ENCODE measurements at regions not wholly inside any gene's neighbourhood (a gene's known extent, or its start where the extent isn't known, plus 50 kb on each side); places are given as distances from the start of the nearest gene placed in this dataset.
A peak's percentile ranks its signal among the peaks of the same experiment; 100 is the strongest.

- peak; percentile 72 for DNase-seq (ENCODE audit: low spot score)
These were observed 114.9 kb upstream of the NFIB start for GRCh38 chr9:14428781-14429230.

DNA sequence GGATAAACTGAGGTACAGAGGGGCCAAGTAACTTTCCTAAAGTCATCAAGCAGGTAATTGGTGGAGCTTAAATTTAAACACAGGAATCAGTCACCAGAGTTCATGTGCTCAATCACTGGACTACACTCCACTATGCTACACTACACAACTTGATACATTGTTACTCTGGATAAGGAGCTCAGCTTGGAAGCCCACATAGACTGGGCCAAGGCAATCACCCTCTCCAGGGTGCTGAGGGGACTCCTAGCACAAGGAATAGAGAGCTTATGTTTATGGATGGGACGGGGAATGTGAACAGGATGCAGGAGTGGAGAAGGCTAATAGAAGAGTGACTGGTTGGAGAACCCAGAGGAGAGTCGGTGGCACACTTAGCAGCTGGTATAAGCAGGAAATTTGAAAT, 113.5 kb upstream of the NFIB start:
- no peak for DNase-seq (ENCODE audit: low spot score)

DNA sequence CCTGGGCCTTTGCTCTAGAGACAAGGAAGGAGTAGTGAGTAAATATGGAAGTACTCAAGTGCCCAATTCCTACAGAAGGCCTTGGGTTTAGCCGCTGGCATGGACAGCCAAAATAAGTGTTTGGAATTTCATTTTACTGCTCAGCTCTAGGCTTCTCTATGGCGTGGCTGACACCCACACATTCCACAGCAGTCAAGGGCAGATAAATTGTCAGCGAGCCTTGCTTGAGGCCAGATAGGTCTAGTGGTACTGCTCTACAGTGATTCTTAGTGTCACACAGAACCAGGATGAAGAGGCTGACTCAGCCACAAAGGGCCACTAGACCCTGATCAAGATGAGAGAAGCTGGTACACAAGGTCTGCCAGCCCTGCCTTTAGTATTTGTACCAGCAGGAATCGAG, 111.0 kb upstream of the NFIB start:
- DNase-seq (ENCODE audit: low spot score) = no peak

GRCh38 chr9:14424289-14424688, 110.3 kb upstream of the NFIB start:
- no peak for DNase-seq (ENCODE audit: low spot score)

DNA sequence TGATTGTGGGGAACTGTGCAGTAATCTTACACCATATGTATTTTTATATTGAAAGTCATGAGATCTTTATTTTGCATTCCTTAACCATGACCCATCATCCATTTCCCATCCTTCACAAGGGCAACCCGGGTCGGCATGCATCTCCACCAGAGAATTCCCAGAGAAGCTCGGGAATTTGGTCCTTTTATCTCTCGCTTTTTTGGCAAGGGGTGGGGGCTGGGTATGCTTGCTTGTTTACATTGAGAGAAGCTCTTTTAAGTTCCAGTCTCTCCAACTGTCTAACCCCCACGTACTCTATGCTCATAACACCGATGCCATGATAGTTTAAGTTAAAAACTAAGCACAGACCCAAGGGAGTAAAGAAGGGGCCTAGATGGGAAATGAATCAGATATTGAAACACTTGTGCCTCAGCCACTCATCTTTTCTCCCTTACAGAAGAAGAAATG, 109.9 kb upstream of the NFIB start:
- peak; percentile 59 for DNase-seq (ENCODE audit: low spot score)

- no peak for DNase-seq (ENCODE audit: low spot score)
These were observed 107.3 kb upstream of the NFIB start for GRCh38 chr9:14421291-14421690.

DNA sequence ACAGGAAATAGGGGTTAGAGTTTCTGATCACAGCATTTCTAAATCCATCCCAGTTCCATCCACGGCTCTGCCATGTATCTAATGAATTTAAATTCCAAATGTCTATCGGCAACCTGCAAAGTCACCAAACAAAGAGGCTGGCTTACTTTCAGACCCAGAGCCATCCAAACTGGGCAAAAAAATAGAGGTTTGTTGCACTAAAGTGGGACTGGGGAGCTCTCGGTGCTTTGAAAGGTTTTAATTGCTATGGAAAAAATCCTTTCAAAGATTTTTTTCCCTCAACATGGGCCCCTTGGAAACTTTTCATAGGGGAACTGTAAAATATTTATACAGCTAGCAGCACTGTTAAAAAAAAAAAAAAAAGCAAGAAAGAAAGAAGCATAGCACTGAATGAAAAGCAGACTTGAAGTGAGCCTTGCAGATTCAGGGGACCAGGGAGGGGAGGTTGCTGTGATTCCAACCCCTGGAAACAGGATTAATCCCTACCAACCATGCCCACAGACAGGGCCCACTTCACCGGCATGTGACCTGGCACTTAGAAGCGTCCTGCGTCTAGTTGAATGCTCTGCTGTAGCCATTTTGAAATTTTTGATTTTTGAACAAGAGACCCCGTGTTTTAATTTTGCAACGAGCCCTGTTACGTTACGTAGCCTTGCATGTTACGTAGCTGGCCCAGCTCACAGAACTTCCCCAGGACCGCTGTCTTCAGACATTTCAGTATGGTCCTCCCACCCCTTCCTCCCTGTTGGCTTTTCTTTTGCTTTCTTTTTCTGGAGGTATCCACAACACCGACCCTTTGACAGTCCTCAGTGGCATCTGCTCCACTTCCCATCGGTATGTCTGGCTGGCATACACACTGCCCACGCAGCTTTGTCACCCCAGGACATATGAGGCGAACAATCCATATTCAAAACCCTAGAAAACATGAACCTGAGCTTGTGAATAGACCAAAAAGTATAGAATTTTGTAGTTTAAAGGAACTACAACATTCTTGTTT, 105.3 kb upstream of the NFIB start:
- no peak for DNase-seq (ENCODE audit: low spot score)

DNA sequence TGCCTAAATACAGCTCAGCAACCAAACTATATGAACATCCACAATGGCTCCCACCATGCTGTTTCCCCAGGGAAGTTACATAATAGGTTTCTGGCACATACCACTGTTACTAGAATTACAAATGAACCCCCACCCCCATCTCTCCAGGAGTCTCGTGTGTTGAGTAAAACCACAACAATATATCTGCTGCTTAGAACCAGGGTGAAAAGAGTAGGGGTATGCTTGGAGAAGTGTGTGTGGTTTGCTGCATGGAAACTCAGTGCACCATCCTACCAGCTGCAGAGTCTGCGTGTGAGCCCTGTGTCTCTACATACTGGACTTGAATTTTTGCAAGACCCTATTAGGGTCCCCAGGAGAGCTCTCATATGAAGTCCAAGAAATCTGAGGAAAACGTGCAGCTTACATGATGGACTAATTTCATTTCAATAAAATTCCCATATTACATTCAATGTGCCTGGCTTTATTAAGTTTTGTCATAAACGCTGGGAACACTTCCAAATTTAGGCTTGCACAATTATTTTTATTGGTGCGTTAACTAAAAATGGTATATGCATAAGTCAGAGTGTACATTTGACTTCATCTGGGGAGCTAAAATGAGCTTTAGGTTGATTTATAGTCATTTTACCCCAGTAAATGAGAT, 104.5 kb upstream of the NFIB start:
- no peak for DNase-seq (ENCODE audit: low spot score)

GRCh38 chr9:14417237-14417636, 103.3 kb upstream of the NFIB start:
- DNase-seq (ENCODE audit: low spot score) = peak; percentile 27

- DNase-seq (ENCODE audit: low spot score) = peak; percentile 66
These were observed 102.0 kb upstream of the NFIB start for GRCh38 chr9:14415947-14416346.

DNA sequence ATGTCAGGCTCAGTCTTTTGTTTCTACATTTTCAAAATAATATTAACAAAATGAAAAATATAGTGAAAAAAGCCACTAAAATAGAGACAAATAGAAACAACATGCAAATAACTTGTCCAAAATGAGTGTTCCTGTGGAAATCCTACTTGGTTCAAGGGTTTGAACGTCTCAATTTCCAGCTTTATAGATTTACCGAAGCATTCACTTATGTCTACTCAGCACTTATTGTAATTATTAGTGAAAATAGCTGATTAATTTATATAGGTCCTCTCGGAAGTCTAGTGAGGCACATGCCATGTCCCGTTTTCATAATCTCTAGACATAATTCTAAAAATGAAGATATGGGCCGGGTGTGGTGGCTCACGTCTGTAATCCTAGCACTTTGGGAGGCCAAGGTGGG, 99.9 kb upstream of the NFIB start:
- DNase-seq (ENCODE audit: low spot score) = no peak

GRCh38 chr9:14412775-14413174, 98.8 kb upstream of the NFIB start:
- no peak for DNase-seq (ENCODE audit: low spot score)

- no peak for DNase-seq (ENCODE audit: low spot score)
These were observed 92.5 kb upstream of the NFIB start for GRCh38 chr9:14406463-14406862.

- DNase-seq (ENCODE audit: low spot score) = no peak
These were observed 91.3 kb upstream of the NFIB start for GRCh38 chr9:14405176-14405706.

DNA sequence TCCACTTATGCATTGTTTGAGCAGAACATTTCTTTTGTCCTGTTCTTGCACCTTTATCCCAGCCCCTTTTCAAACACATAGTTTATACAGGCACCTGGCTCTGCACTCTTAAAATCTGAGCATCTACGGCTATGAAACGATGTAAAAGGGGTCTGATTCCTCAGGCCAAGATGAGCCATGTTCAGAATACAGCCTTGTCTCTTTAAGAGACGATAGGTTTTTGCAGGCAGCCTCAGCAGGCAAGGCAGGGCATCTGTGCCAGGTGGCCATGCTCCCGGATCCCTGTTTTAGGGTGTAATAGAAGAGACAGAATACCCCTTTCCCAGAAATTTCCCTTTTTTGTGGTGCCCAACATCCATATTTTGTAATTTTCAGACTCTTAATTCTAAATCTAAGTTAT, 89.1 kb upstream of the NFIB start:
- no peak for DNase-seq (ENCODE audit: low spot score)

- DNase-seq (ENCODE audit: low spot score) = no peak
These were observed 88.6 kb upstream of the NFIB start for GRCh38 chr9:14402583-14402982.

DNA sequence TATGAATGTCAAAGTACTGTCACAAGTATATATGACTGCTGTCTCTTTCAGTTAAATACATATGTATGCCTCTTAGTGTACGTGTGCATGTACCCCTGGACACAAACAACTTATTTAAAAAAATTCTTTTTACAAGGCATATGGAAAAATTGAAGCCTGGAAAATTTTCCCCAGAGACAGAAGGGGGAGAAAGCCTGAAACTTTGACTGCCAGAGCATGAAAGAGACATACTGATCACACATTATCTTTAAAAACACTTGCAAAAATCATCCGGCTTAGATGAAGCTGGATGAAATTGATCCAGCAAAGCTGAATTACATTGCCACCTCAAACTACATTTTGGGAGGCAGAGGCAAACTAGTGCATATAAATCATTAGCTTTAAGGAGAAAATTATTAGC, 88.0 kb upstream of the NFIB start:
- DNase-seq (ENCODE audit: low spot score) = no peak

DNA sequence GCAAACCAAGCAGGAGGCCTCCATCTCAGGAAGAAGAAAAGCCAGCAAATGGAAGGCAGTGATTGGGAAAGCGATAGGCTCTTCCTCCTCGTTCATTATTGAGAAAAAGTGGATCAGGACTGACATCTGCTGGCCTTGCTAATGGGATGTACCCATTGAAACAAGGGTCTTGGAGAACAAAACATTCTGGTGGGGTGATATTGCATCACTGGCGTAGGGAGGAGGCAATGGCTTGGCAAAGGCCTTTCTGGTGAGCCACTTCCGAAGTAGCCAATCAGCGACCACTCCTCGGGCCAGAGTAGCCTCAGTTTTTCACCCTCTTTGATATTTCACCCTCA, 86.7 kb upstream of the NFIB start:
- peak; percentile 74 for DNase-seq (ENCODE audit: low spot score)

DNA sequence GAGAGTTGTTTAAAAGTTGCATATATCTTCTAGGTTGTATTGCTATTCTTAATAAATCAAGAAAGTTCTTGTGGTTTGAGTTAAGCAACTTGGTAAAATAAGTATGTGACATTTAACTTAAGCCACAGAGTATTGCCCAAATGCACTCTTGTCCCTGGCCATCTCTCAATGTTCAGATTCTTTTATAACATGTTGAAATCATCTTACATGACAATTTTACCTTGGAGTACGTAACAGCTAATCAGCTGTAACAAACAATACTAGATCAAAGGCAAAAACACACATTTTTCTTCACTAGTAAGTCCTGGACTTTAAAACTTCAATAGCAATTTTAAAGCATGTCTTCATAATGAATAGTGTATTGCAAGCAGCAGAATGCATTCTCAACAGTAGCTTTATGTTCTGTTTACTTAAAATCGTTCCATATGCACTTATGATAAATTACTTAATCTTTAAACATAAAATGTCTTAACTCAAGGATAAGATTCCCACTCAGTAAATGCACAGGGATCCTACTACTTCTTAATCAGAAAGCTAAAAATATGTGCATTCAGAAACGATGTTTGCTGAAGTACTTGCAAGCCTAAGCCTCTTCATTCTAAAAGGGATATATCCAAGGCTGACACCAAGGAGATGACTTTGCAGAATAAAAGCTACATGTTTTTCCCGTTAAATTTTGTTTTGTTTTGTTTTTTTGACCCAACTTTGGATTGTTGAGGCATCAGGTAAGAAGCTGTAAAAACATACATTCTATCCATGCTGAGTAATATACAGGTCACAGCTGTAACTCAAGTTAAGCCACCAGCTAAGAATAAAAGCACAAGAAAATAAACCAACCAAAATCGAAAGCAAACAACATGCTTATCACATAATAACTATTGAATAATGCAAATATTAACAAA, 86.1 kb upstream of the NFIB start:
- peak; percentile 7 for DNase-seq (ENCODE audit: low spot score)

DNA sequence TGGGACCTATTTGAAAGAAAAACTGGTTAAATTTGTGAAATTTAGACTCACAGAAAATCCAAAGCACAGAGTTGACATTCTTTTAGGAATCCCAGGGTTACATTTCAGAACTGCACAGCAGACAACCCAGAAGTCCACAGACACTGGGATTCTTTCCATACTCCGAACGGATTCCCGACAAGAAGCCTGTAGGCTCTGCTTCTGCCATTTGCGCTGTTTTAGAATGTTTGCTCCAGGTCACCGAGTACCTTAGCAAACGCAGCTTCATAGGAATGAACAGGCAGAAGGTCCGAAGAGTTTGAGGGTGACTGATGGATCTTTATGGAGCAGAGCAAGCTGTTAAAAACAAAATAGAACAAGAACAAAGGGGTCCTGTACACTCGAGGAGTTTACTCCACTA, 84.5 kb upstream of the NFIB start:
- DNase-seq (ENCODE audit: low spot score) = no peak

DNA sequence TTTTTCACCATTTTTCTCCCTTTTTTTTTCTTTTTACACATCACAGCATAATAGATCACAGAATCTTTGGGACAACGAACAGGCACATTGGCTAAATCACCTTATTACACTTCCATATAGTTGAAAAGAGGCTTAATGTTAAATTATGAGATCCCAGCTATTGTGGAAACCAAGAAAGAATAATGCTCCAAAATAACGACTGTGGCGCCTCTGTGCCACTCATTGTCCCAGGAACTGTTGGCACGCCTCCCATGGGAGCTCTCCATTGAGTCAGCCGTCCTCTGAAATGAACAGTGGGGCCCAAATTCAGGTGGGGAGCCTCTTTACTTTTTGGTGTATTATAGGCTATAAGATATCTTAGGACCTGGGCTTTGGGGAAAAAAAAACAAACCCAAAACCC, 82.2 kb upstream of the NFIB start:
- no peak for DNase-seq (ENCODE audit: low spot score)
